Endothelial cell of umbilical vein (primary cell): ENCODE measurements at regions not wholly inside any gene's neighbourhood (a gene's known extent, or its start where the extent isn't known, plus 50 kb on each side); places are given as distances from the start of the nearest gene placed in this dataset.
"Not testable (repeated sequence)": the region's sequence is repeated elsewhere in the genome, so short reads cannot be mapped to it uniquely, and the experiment has no call there.

ENCODE experiments used
- EZH2 ChIP-seq: IDR thresholded peaks from 2 replicates; pipeline ENCODE4 v1.6.1; 2012; ENCODE audit warnings: borderline replicate concordance, low read depth, mild to moderate bottlenecking, moderate library complexity, low read length, inconsistent platforms; ENCODE audit not compliant: severe bottlenecking
- GATA2 ChIP-seq: IDR thresholded peaks from 2 replicates; pipeline ENCODE4 v1.7.0; 2011; ENCODE audit warnings: low read depth, mild to moderate bottlenecking, moderate library complexity, mixed read lengths, low read length; ENCODE audit not compliant: insufficient read length, insufficient read depth
- JUN ChIP-seq: IDR thresholded peaks from 2 replicates; pipeline ENCODE4 v1.6.1; 2011; ENCODE audit warnings: borderline replicate concordance, low read depth; ENCODE audit not compliant: insufficient read length, insufficient read depth
- MYC ChIP-seq: IDR thresholded peaks from one replicate; pipeline ENCODE4 v1.6.1; 2011; ENCODE audit warnings: mild to moderate bottlenecking, low read depth, low read length
- POLR2A ChIP-seq: IDR thresholded peaks from 2 replicates; pipeline ENCODE4 v1.6.1; 2012; ENCODE audit warnings: low read depth, mild to moderate bottlenecking, control low read depth, low read length
- POLR2AphosphoS5 ChIP-seq: IDR thresholded peaks from 2 replicates; pipeline ENCODE4 v1.6.1; 2012; ENCODE audit warnings: low read depth, mild to moderate bottlenecking, control low read depth, low read length, moderate library complexity; ENCODE audit not compliant: insufficient read depth
- TF ChIP-seq, protein P1 (sequence below), 2 donors: IDR thresholded peaks; 1 replicate in 1 of 2; 2 replicates in 1 of 2; pipeline ENCODE4 v1.5.1; 2011; ENCODE audit warnings: low read length in 2 of 2, mild to moderate bottlenecking in 2 of 2, moderate library complexity in 2 of 2, control low read depth in 1 of 2, inconsistent platforms in 1 of 2, low read depth in 1 of 2; ENCODE audit not compliant: insufficient read depth in 1 of 2; ENCODE audit errors: extremely low read depth in 1 of 2
- TF ChIP-seq, protein P2 (sequence below): IDR thresholded peaks from 2 replicates; pipeline ENCODE4 v1.6.1; 2011; ENCODE audit not compliant: insufficient read depth, insufficient read length

DNA sequence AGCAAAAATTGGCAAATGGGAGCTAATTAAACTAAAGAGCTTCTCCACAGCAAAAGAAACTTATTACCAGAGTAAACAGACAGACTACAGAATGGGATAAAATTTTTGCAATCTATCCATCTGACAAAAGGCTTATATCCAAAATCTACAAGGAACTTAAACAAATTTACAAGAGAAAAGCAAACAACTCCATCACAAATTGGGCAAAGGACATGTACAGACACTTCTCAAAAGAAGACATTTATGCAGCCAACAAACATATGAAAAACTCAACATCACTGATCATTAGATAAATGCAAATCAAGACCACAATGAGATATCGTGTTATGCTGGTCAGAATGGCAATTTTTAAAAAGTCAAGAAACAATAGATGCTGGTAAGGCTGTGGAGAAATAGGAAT is 315.6 kb downstream of the DMAC1 start:
- TF ChIP-seq, protein P1, sequence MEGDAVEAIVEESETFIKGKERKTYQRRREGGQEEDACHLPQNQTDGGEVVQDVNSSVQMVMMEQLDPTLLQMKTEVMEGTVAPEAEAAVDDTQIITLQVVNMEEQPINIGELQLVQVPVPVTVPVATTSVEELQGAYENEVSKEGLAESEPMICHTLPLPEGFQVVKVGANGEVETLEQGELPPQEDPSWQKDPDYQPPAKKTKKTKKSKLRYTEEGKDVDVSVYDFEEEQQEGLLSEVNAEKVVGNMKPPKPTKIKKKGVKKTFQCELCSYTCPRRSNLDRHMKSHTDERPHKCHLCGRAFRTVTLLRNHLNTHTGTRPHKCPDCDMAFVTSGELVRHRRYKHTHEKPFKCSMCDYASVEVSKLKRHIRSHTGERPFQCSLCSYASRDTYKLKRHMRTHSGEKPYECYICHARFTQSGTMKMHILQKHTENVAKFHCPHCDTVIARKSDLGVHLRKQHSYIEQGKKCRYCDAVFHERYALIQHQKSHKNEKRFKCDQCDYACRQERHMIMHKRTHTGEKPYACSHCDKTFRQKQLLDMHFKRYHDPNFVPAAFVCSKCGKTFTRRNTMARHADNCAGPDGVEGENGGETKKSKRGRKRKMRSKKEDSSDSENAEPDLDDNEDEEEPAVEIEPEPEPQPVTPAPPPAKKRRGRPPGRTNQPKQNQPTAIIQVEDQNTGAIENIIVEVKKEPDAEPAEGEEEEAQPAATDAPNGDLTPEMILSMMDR (IDR thresholded peaks at IDR 0.05; ENCODE audit: extremely low read depth in 1 of 2, insufficient read depth in 1 of 2, low read depth in 1 of 2, low read length in 2 of 2): not testable (repeated sequence)
- not testable (repeated sequence) for TF ChIP-seq MYC, JUN, EZH2, POLR2AphosphoS5, POLR2A, GATA2
- TF ChIP-seq, protein P2, sequence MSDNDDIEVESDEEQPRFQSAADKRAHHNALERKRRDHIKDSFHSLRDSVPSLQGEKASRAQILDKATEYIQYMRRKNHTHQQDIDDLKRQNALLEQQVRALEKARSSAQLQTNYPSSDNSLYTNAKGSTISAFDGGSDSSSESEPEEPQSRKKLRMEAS: not testable (repeated sequence)
